Vagina (tissue), 2 donors: ENCODE measurements at regions not wholly inside any gene's neighbourhood (a gene's known extent, or its start where the extent isn't known, plus 50 kb on each side); places are given as distances from the start of the nearest gene placed in this dataset.

ENCODE experiments used
- DNase-seq, 2 donors: peaks; one replicate each; pipeline ENCODE4 v3.0.0-alpha.2; 2017; ENCODE audit errors: extremely low spot score in 2 of 2
- H3K27ac ChIP-seq: fragments of 200-600 bp; sonication (generic); one replicate; pipeline ENCODE4 v1.5.1; 2019
- H3K27me3 ChIP-seq: fragments of 200-600 bp; sonication (generic); one replicate; pipeline ENCODE4 v1.5.1; 2019
- H3K36me3 ChIP-seq, 2 donors: fragments of 200-600 bp; sonication (generic); one replicate each; pipeline ENCODE4 v1.5.1; 2017 to 2019
- H3K4me1 ChIP-seq: fragments of 200-600 bp; sonication (generic); one replicate; pipeline ENCODE4 v1.5.1; 2019
- H3K4me3 ChIP-seq, 2 donors: fragments of 200-600 bp; sonication (generic); 1 replicate in 1 of 2; 2 replicates in 1 of 2; pipeline ENCODE4 v1.5.1; 2016 to 2019
- H3K9me3 ChIP-seq: fragments of 200-600 bp; sonication (generic); one replicate; pipeline ENCODE4 v1.5.1; 2019
- POLR2A ChIP-seq, 2 donors: fragments of 450-650 bp; IDR thresholded peaks; one replicate each; pipeline ENCODE4 v1.6.1; 2017; ENCODE audit warnings: antibody characterized with exemption in 2 of 2, mild to moderate bottlenecking in 2 of 2, moderate library complexity in 2 of 2
- POLR2AphosphoS5 ChIP-seq, 2 donors: sonication (generic); formaldehyde crosslinking; IDR thresholded peaks; one replicate each; pipeline ENCODE4 v1.9.0; 2017; ENCODE audit warnings: antibody characterized with exemption in 2 of 2, mild to moderate bottlenecking in 2 of 2, low read depth in 1 of 2; ENCODE audit not compliant: insufficient read depth in 1 of 2
- intact Hi-C: fragments of 100-400 bp; cut with DNase I; formaldehyde crosslinking; loops from one replicate; pipeline ENCODE4 v1.15.1; 2023
- TF ChIP-seq, protein P1 (sequence below), 3 experiments: fragments of 450-650 bp in 2 of 3; fragments of 200-600 bp in 1 of 3; sonication (generic) in 1 of 3; IDR thresholded peaks; one replicate each; pipeline ENCODE4 v1.5.1; 2017 to 2019; ENCODE audit warnings: antibody characterized with exemption in 3 of 3, mild to moderate bottlenecking in 2 of 3, moderate library complexity in 2 of 3

DNA sequence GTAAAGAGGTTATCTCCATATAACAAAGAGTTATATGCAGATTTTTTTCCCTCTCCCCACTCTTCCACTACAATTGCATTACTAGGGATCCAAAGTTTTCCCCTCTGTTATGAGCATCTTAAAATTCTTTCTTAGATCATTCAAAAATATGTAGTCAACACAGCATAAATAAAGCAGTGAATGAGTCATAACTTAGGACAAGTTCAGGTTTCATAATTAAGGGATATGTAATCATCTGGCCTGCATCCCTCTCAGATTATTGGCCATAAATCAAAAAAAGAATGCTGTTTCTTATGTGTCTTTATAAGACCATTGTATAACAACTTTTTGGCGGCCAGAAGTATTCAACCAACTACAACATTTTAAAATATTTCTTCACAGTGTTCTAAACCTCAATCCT is 1526.1 kb downstream of the KCNT2 start:
- H3K27me3 ChIP-seq = no peaks in the 10 kb centered on the region
- H3K4me3 ChIP-seq = no peak overlapping the region
- no peak for DNase-seq
- no peaks in the 10 kb centered on the region for H3K9me3 ChIP-seq
- H3K36me3 ChIP-seq = no peaks in the 10 kb centered on the region
- no peak overlapping the region for H3K27ac ChIP-seq
- intact Hi-C loops = no loop called here
- TF ChIP-seq POLR2AphosphoS5 (IDR thresholded peaks at IDR 0.05; ENCODE audit: insufficient read depth in 1 of 2, low read depth in 1 of 2) (no peak), POLR2A (IDR thresholded peaks at IDR 0.05) (no peak)
- TF ChIP-seq, protein P1, sequence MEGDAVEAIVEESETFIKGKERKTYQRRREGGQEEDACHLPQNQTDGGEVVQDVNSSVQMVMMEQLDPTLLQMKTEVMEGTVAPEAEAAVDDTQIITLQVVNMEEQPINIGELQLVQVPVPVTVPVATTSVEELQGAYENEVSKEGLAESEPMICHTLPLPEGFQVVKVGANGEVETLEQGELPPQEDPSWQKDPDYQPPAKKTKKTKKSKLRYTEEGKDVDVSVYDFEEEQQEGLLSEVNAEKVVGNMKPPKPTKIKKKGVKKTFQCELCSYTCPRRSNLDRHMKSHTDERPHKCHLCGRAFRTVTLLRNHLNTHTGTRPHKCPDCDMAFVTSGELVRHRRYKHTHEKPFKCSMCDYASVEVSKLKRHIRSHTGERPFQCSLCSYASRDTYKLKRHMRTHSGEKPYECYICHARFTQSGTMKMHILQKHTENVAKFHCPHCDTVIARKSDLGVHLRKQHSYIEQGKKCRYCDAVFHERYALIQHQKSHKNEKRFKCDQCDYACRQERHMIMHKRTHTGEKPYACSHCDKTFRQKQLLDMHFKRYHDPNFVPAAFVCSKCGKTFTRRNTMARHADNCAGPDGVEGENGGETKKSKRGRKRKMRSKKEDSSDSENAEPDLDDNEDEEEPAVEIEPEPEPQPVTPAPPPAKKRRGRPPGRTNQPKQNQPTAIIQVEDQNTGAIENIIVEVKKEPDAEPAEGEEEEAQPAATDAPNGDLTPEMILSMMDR (IDR thresholded peaks at IDR 0.05) = no peak
- no peaks in the 10 kb centered on the region for H3K4me1 ChIP-seq

DNA sequence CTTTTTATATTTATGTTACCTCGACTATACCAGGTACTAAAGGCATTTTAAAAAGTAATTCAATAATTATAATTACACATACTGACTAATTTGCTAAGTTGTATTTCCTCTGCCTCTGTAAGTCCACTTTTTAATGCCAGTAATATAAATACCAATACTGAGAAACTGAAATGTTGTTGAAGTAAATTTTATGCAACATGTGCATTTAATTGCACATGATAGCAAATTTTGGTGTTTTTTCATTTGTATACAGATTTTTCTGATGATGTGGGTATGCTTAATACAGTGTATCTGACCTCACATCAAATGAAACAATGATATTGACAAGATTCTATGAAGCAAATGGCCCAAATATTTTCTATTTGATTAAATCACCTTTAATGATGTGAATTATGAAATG is 1531.6 kb downstream of the KCNT2 start:
- DNase-seq = no peak
- intact Hi-C loops = no loop called here
- H3K27me3 ChIP-seq = no peaks in the 10 kb centered on the region
- no peaks in the 10 kb centered on the region for H3K4me1 ChIP-seq
- H3K36me3 ChIP-seq = no peaks in the 10 kb centered on the region
- TF ChIP-seq, protein P1 (IDR thresholded peaks at IDR 0.05) = no peak
- H3K27ac ChIP-seq = no peak overlapping the region
- H3K9me3 ChIP-seq = no peaks in the 10 kb centered on the region
- H3K4me3 ChIP-seq = no peak overlapping the region

DNA sequence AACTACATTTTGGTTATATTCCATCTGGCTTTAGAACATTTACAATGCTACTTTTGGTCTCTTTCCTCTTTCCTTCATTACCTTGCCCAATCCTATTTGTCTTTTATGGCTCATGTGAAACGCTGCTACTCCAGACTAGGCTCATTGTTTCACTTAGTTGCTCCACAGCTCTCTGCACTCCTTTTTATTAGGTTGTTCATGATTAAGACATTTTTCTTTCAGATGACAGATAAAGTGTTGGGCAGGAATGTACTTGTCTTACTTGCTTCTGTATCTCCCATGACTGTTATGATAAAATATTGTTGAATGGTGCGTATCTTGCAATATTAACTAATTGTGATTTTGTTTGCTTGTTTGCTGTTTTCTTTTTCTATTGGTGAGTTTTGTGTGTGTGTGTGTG is 1532.3 kb downstream of the KCNT2 start:
- no peak overlapping the region for H3K27ac ChIP-seq
- no peaks in the 10 kb centered on the region for H3K9me3 ChIP-seq
- H3K4me3 ChIP-seq = no peak overlapping the region
- no peaks in the 10 kb centered on the region for H3K4me1 ChIP-seq
- H3K27me3 ChIP-seq = no peaks in the 10 kb centered on the region
- TF ChIP-seq POLR2AphosphoS5 (IDR thresholded peaks at IDR 0.05; ENCODE audit: insufficient read depth in 1 of 2, low read depth in 1 of 2) = no peak
- TF ChIP-seq POLR2A (IDR thresholded peaks at IDR 0.05) = no peak
- TF ChIP-seq, protein P1 (IDR thresholded peaks at IDR 0.05) = no peak
- intact Hi-C loops = no loop called here
- H3K36me3 ChIP-seq = no peaks in the 10 kb centered on the region
- DNase-seq = no peak

DNA sequence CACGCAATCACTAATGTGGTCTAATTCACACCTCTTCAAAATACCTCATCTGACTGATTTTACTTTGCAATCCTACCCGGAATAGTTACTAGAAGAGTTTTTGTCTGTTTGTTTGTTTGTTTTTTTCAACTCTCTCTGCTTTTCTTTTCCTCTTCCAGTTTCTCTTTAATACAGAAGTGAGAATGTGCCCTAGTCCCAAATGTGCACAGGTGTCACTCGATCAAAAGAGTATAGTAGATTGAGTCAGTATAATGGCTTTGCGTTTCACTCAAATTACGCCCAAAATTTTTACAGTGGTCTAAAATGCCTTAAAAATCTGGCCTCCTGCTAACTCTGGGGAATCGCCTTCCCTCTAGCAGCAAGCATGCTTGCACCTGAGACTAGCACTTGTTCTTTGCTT is 1536.8 kb downstream of the KCNT2 start:
- H3K27me3 ChIP-seq = no peaks in the 10 kb centered on the region
- no peaks in the 10 kb centered on the region for H3K9me3 ChIP-seq
- H3K36me3 ChIP-seq = no peaks in the 10 kb centered on the region
- TF ChIP-seq POLR2AphosphoS5 (IDR thresholded peaks at IDR 0.05; ENCODE audit: insufficient read depth in 1 of 2, low read depth in 1 of 2) = no peak
- TF ChIP-seq, protein P1 (IDR thresholded peaks at IDR 0.05) = no peak
- no peak for TF ChIP-seq POLR2A (IDR thresholded peaks at IDR 0.05)
- H3K4me1 ChIP-seq = no peaks in the 10 kb centered on the region
- DNase-seq = no peak
- no peak overlapping the region for H3K4me3 ChIP-seq
- H3K27ac ChIP-seq = no peak overlapping the region
- intact Hi-C loops = no loop called here

DNA sequence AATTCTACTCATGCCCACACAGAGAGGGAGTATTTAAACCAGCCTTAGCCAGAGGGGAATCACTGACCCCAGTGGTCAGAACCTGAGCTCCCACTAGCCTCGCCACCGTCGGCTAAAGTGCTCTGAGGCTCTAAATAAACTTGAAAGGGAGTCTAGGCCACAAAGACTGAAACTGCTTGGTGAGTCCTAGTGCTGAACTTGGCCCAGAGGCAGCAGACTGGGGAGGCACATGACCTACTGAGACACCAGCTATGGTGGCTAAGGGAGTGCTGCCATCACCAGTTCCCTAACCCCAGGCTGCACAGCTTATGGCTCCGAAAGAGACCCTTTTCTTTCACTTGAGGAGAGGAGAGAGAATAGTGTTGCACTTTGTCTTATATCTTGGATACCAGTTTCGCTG is 1542.8 kb downstream of the KCNT2 start:
- H3K4me1 ChIP-seq = no peaks in the 10 kb centered on the region
- H3K4me3 ChIP-seq = no peak overlapping the region
- intact Hi-C loops = no loop called here
- no peaks in the 10 kb centered on the region for H3K36me3 ChIP-seq
- H3K9me3 ChIP-seq = no peaks in the 10 kb centered on the region
- DNase-seq = no peak
- H3K27me3 ChIP-seq = no peaks in the 10 kb centered on the region
- no peak overlapping the region for H3K27ac ChIP-seq
- TF ChIP-seq, protein P1 (IDR thresholded peaks at IDR 0.05) = no peak
- TF ChIP-seq POLR2AphosphoS5 (IDR thresholded peaks at IDR 0.05; ENCODE audit: insufficient read depth in 1 of 2, low read depth in 1 of 2) = no peak
- no peak for TF ChIP-seq POLR2A (IDR thresholded peaks at IDR 0.05)
